Fibroblast of lung (primary cell): ENCODE measurements at regions not wholly inside any gene's neighbourhood (a gene's known extent, or its start where the extent isn't known, plus 50 kb on each side); places are given as distances from the start of the nearest gene placed in this dataset.

Source experiments
- DNase-seq, 2 donors: peaks; one replicate each; pipeline versions ENCODE4 v3.0.0 to v3.0.0-alpha.2; 2010; ENCODE audit warnings: low read depth in 2 of 2
- H2AFZ ChIP-seq: 2 replicates; pipeline ENCODE4 v1.5.1; 2012; ENCODE audit warnings: low read length, control low read depth, inconsistent platforms
- H3K27ac ChIP-seq: 2 replicates; pipeline ENCODE4 v1.5.1; 2011; ENCODE audit warnings: low read length, control low read depth; ENCODE audit not compliant: insufficient read depth
- H3K27me3 ChIP-seq: 2 replicates; pipeline ENCODE4 v1.5.1; 2011; ENCODE audit warnings: mild to moderate bottlenecking, low read length; ENCODE audit not compliant: control insufficient read depth, insufficient read depth
- H3K36me3 ChIP-seq: 2 replicates; pipeline ENCODE4 v1.5.1; 2011; ENCODE audit warnings: low read length; ENCODE audit not compliant: control insufficient read depth, insufficient read depth
- H3K4me1 ChIP-seq: 2 replicates; pipeline ENCODE4 v1.5.1; 2011; ENCODE audit warnings: low read length; ENCODE audit not compliant: control insufficient read depth, insufficient read depth; ENCODE audit errors: extremely low read depth
- H3K4me2 ChIP-seq: 2 replicates; pipeline ENCODE4 v1.5.1; 2011; ENCODE audit warnings: low read length, control low read depth; ENCODE audit not compliant: insufficient read depth; ENCODE audit errors: extremely low read depth
- H3K4me3 ChIP-seq, 4 experiments: fragments of 200-600 bp in 1 of 4; sonication (generic) in 1 of 4; replicated peaks in 1 of 4; 2 replicates each; pipeline ENCODE4 v1.5.1; 2011 to 2016; ENCODE audit warnings: low read length in 4 of 4, low read depth in 3 of 4, mild to moderate bottlenecking in 3 of 4, control low read depth in 2 of 4, inconsistent platforms in 1 of 4, mixed read lengths in 1 of 4; ENCODE audit not compliant: insufficient read depth in 1 of 4; ENCODE audit errors: control extremely low read depth in 1 of 4
- H3K79me2 ChIP-seq: 2 replicates; pipeline ENCODE4 v1.5.1; 2012; ENCODE audit warnings: mild to moderate bottlenecking, low read length, inconsistent platforms; ENCODE audit not compliant: control insufficient read depth, insufficient read depth
- H3K9ac ChIP-seq: 2 replicates; pipeline ENCODE4 v1.5.1; 2011; ENCODE audit warnings: mild to moderate bottlenecking, low read length, control low read depth; ENCODE audit not compliant: insufficient read depth
- H3K9me3 ChIP-seq: 2 replicates; pipeline ENCODE4 v1.5.1; 2012; ENCODE audit warnings: low read depth, low read length; ENCODE audit not compliant: control insufficient read depth, insufficient read depth
- H4K20me1 ChIP-seq: 2 replicates; pipeline ENCODE4 v1.5.1; 2011; ENCODE audit warnings: low read length; ENCODE audit not compliant: control insufficient read depth, insufficient read depth; ENCODE audit errors: extremely low read depth
- CTCF ChIP-seq, 2 donors: IDR thresholded peaks in 1 of 2; conservative IDR thresholded peaks in 1 of 2; 1 replicate in 1 of 2; 2 replicates in 1 of 2; pipeline ENCODE4 v1.5.1; 2011 to 2012; ENCODE audit warnings: low read length in 2 of 2, control low read depth in 1 of 2, inconsistent platforms in 1 of 2, low read depth in 1 of 2, mild to moderate bottlenecking in 1 of 2
- EZH2 ChIP-seq: IDR thresholded peaks from 2 replicates; pipeline ENCODE4 v1.5.1; 2012; ENCODE audit warnings: low read length, control low read depth, mild to moderate bottlenecking; ENCODE audit errors: missing control alignments

DNA sequence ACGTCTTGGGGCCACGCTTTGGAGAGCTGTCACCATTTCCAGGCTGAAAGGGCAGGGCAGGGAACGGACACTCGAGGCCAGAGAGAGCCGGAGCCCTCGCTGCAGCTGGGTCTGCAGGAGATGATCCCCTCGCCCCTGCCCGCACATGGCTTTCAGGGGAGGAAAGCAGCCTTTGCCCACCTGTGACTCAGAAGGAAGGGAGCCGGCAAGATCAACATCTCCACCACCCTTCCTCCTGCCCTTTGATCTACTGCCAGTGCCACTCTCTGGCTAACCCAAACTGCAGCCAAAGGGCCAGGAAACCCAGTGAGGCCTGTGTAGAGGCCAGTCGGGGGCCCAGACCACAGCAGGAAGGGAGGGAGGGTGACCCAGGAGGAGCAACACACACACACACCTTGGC lies 137.1 kb upstream of the ERCC6L2 start:
- no peaks in the 10 kb centered on the region for H3K27me3 ChIP-seq
- no peak overlapping the region for H2AFZ ChIP-seq
- TF ChIP-seq EZH2 (no peak), CTCF (conservative IDR thresholded peaks at IDR 0.05 in 1 of 2, IDR thresholded peaks at IDR 0.05 in 1 of 2; ENCODE audit: low read depth in 1 of 2, low read length in 2 of 2) (no peak)
- no peak overlapping the region for H3K4me2 ChIP-seq
- no peak overlapping the region for H3K4me3 ChIP-seq
- no peak overlapping the region for H3K9ac ChIP-seq
- no peaks in the 10 kb centered on the region for H3K36me3 ChIP-seq
- H4K20me1 ChIP-seq = no peaks in the 10 kb centered on the region
- no peaks in the 10 kb centered on the region for H3K79me2 ChIP-seq
- no peak overlapping the region for H3K27ac ChIP-seq
- no peak for DNase-seq
- H3K9me3 ChIP-seq = no peaks in the 10 kb centered on the region
- no peaks in the 10 kb centered on the region for H3K4me1 ChIP-seq

GRCh38 chr9:95736891-95737522 lies 138.5 kb upstream of the ERCC6L2 start:
- Histone ChIP-seq H4K20me1 (no peaks in the 10 kb centered on the region), H3K27ac (no peak overlapping the region), H3K9ac (no peak overlapping the region), H3K4me3 (no peak overlapping the region), H3K4me1 (no peaks in the 10 kb centered on the region), H3K79me2 (no peaks in the 10 kb centered on the region), H3K9me3 (no peaks in the 10 kb centered on the region), H3K27me3 (no peaks in the 10 kb centered on the region), H3K4me2 (no peak overlapping the region), H3K36me3 (no peaks in the 10 kb centered on the region), H2AFZ (no peak overlapping the region)
- no peak for DNase-seq
- TF ChIP-seq EZH2 (no peak), CTCF (conservative IDR thresholded peaks at IDR 0.05 in 1 of 2, IDR thresholded peaks at IDR 0.05 in 1 of 2; ENCODE audit: low read depth in 1 of 2, low read length in 2 of 2) (no peak)

- H3K27me3 ChIP-seq = no peaks in the 10 kb centered on the region
- no peaks in the 10 kb centered on the region for H3K36me3 ChIP-seq
- H3K27ac ChIP-seq = no peak overlapping the region
- no peak overlapping the region for H3K9ac ChIP-seq
- no peak overlapping the region for H2AFZ ChIP-seq
- H3K4me3 ChIP-seq = no peak overlapping the region
- no peaks in the 10 kb centered on the region for H3K9me3 ChIP-seq
- H3K79me2 ChIP-seq = no peaks in the 10 kb centered on the region
- H3K4me1 ChIP-seq = no peaks in the 10 kb centered on the region
- TF ChIP-seq EZH2 = no peak
- peak in 1 of 2 donors; percentile 52 for TF ChIP-seq CTCF (conservative IDR thresholded peaks at IDR 0.05 in 1 of 2, IDR thresholded peaks at IDR 0.05 in 1 of 2; ENCODE audit: low read depth in 1 of 2, low read length in 2 of 2)
- no peak for DNase-seq
- H4K20me1 ChIP-seq = no peaks in the 10 kb centered on the region
- H3K4me2 ChIP-seq = no peak overlapping the region
Observed at GRCh38 chr9:95736370-95736769, 139.1 kb upstream of the ERCC6L2 start.
